GM04503 (cell line): ENCODE measurements at regions not wholly inside any gene's neighbourhood (a gene's known extent, or its start where the extent isn't known, plus 50 kb on each side); places are given as distances from the start of the nearest gene placed in this dataset.

Source experiments
- DNase-seq: peaks from one replicate; pipeline ENCODE4 v3.0.0-alpha.2; 2012; ENCODE audit warnings: low read depth

GRCh38 chr18:41753826-41754225 is 201.2 kb upstream of the PIK3C3 start:
- DNase-seq, result no peak

- DNase-seq, result no peak
Measured at GRCh38 chr18:41752826-41753225, 202.2 kb upstream of the PIK3C3 start.

GRCh38 chr18:41751652-41752051 is 203.4 kb upstream of the PIK3C3 start:
- DNase-seq, result no peak

GRCh38 chr18:41751161-41751560 is 203.9 kb upstream of the PIK3C3 start:
- no peak for DNase-seq

- no peak for DNase-seq
Measured at GRCh38 chr18:41747723-41748242, 207.3 kb upstream of the PIK3C3 start.

GRCh38 chr18:41745166-41746049 is 209.6 kb upstream of the PIK3C3 start:
- no peak for DNase-seq

GRCh38 chr18:41744421-41745030 is 210.5 kb upstream of the PIK3C3 start:
- no peak for DNase-seq

GRCh38 chr18:41737218-41737617 is 217.8 kb upstream of the PIK3C3 start:
- no peak for DNase-seq

GRCh38 chr18:41734917-41735316 is 220.1 kb upstream of the PIK3C3 start:
- DNase-seq, result no peak

GRCh38 chr18:41732356-41732755 is 222.7 kb upstream of the PIK3C3 start:
- no peak for DNase-seq

- no peak for DNase-seq
Measured at GRCh38 chr18:41731884-41732283, 223.2 kb upstream of the PIK3C3 start.

GRCh38 chr18:41724195-41724594 is 230.8 kb upstream of the PIK3C3 start:
- no peak for DNase-seq

- DNase-seq, result no peak
Measured at GRCh38 chr18:41721103-41721790, 233.8 kb upstream of the PIK3C3 start.

GRCh38 chr18:41720226-41720625 is 234.8 kb upstream of the PIK3C3 start:
- no peak for DNase-seq

GRCh38 chr18:41719808-41720207 is 235.2 kb upstream of the PIK3C3 start:
- DNase-seq, result no peak

- no peak for DNase-seq
Measured at GRCh38 chr18:41714872-41715271, 240.2 kb upstream of the PIK3C3 start.

GRCh38 chr18:41713969-41714825 is 240.8 kb upstream of the PIK3C3 start:
- no peak for DNase-seq

- DNase-seq, result no peak
Measured at GRCh38 chr18:41706301-41706700, 248.7 kb upstream of the PIK3C3 start.

- no peak for DNase-seq
Measured at GRCh38 chr18:41703744-41704530, 251.1 kb upstream of the PIK3C3 start.

GRCh38 chr18:41700416-41700815 is 254.6 kb upstream of the PIK3C3 start:
- DNase-seq, result no peak

- DNase-seq, result no peak
Measured at GRCh38 chr18:41695441-41695840, 259.6 kb upstream of the PIK3C3 start.
